ENCODE measurements at regions not wholly inside any gene's neighbourhood (a gene's known extent, or its start where the extent isn't known, plus 50 kb on each side); places are given as distances from the start of the nearest gene placed in this dataset.

DNA sequence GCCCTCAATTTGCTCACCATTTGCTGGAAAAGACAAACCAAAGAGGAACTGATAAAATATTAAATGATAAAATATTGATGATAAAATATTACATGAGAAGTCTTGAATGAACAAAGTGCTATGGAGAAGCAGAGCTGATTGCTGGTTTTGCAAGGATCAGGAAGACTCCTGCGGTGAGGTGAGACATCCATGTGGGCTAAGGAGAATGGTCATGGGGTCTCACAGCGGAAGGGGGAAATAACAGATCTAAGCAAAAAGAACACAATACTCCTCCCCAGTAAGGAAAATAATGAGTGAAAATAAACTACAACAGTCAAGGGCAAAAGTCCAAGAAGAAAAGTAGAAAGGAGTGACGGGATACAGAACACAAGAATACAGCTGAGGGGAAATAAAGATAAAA, 146.8 kb downstream of the LURAP1L start:
- H3K9me3 ChIP-seq (replicated peaks in 1 of 3) = no peaks in the 10 kb centered on the region
- H3K4me1 ChIP-seq (replicated peaks in 1 of 2) = no peaks in the 10 kb centered on the region
- H3K27ac ChIP-seq = no peak overlapping the region
- no peaks in the 10 kb centered on the region for H3K27me3 ChIP-seq
- DNase-seq = no peak
- H3K36me3 ChIP-seq (replicated peaks in 1 of 2) = no peaks in the 10 kb centered on the region
- TF ChIP-seq POLR2A (IDR thresholded peaks at IDR 0.05) = no peak
- TF ChIP-seq, protein P1, sequence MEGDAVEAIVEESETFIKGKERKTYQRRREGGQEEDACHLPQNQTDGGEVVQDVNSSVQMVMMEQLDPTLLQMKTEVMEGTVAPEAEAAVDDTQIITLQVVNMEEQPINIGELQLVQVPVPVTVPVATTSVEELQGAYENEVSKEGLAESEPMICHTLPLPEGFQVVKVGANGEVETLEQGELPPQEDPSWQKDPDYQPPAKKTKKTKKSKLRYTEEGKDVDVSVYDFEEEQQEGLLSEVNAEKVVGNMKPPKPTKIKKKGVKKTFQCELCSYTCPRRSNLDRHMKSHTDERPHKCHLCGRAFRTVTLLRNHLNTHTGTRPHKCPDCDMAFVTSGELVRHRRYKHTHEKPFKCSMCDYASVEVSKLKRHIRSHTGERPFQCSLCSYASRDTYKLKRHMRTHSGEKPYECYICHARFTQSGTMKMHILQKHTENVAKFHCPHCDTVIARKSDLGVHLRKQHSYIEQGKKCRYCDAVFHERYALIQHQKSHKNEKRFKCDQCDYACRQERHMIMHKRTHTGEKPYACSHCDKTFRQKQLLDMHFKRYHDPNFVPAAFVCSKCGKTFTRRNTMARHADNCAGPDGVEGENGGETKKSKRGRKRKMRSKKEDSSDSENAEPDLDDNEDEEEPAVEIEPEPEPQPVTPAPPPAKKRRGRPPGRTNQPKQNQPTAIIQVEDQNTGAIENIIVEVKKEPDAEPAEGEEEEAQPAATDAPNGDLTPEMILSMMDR (IDR thresholded peaks at IDR 0.05) = no peak
- 68 to 85% (median 79%) methylated on average over 3 of the region's 3 CpGs for WGBS, 4 donors
- no peak overlapping the region for H3K4me3 ChIP-seq
- intact Hi-C loops (cut with DNase I) = no loop called here

DNA sequence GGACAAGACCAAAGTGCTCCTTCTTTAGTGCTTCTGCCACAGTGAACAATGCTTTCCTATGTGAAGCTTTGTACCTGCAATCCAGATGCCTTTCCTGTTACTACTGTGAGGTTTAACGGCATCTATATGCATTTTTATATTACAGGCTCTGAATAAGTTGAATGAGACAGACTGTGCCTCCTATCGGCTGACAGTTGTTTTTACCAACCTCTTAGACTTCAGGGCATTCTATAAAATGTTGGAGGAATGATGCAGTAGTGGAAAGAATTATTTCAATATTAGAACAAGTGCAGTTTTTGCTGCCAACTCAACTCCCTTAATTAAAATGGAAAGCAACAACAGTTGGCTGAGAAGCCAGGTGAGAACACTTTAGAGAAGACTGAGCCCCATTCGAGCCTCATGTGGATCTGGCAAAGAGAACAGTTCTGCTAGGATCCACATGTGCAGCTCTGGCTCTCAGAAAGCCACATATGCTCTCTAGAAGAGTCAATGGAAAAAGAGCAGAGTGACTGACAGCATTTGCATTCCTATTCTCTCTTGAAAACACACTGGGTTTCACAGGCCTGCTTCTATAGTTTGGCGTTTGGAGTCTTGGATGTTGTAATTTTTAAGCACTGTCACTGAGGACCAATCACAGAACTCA, 147.5 kb downstream of the LURAP1L start:
- H3K36me3 ChIP-seq (replicated peaks in 1 of 2) = no peaks in the 10 kb centered on the region
- H3K4me1 ChIP-seq (replicated peaks in 1 of 2) = no peaks in the 10 kb centered on the region
- no peak overlapping the region for H3K4me3 ChIP-seq
- no peaks in the 10 kb centered on the region for H3K27me3 ChIP-seq
- intact Hi-C loops (cut with DNase I) = no loop called here
- no peak overlapping the region for H3K27ac ChIP-seq
- no peak for TF ChIP-seq POLR2A (IDR thresholded peaks at IDR 0.05)
- DNase-seq = no peak
- WGBS, 4 donors = 60 to 70% (median 64%) methylated on average over 4 of the region's 4 CpGs
- no peaks in the 10 kb centered on the region for H3K9me3 ChIP-seq (replicated peaks in 1 of 3)

DNA sequence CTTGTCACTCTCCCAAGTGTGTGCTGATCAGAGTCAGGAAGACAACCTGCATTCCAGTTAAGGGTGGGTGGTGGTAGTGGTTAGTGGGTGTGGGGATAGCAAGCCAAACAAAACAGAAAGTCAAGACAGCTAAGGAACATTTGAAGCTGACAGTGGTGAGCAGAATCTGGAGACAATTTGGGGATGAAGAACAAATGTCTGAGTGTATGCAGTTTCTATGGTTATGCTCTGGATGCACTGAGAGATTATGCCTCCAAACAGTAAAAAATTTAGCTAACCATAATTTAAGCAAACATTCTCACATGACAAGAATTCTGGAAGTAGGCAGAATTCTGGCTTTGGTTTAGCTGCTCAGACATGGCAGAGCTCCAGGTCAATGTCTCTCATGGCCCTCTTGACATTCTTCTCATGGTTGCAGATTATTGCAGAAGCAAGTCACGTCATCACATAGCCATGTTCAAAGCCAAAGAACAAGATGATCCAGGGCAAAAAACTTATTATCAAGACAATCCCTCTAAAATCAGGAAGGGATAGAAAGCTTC, 148.7 kb downstream of the LURAP1L start:
- Histone ChIP-seq H3K27me3 (no peaks in the 10 kb centered on the region), H3K27ac (peak overlapping the region in 1 of 5 donors; percentile 78), H3K36me3 (replicated peaks in 1 of 2) (no peaks in the 10 kb centered on the region), H3K4me1 (replicated peaks in 1 of 2) (no peaks in the 10 kb centered on the region), H3K4me3 (no peak overlapping the region), H3K9me3 (replicated peaks in 1 of 3) (no peaks in the 10 kb centered on the region)
- intact Hi-C loops (cut with DNase I) = no loop called here
- WGBS, 4 donors = 25 to 53% (median 36%) methylated on average over 1 of the region's 1 CpG
- peak in 6 of 7 donors; percentile 20 to 72 (median 29) for DNase-seq
- TF ChIP-seq, protein P1 (IDR thresholded peaks at IDR 0.05) = no peak
- no peak for TF ChIP-seq POLR2A (IDR thresholded peaks at IDR 0.05)

DNA sequence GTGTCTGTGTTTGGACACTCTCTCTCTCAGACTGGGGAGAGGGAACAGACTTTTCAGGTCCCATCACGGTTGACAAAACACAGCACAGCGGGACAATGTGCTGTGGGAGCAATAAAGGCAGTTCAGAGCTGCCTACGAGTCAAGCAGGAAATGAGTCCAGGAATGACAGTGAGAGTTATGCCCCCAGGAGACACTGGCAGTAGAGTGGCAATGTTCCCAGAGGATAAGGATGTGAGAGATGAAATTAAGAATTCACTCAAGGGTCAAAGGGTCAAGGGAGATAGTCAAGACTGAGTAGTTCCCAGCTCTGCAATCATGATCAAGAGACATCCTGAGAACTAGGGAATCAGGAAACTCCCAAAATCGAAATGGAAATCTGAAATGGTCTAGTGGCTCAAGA, 156.1 kb downstream of the LURAP1L start:
- no peaks in the 10 kb centered on the region for H3K27me3 ChIP-seq
- WGBS, 4 donors = 56 to 64% (median 60%) methylated on average over 4 of the region's 4 CpGs
- TF ChIP-seq, protein P1 (IDR thresholded peaks at IDR 0.05) = no peak
- TF ChIP-seq POLR2A (IDR thresholded peaks at IDR 0.05) = no peak
- no peak for DNase-seq
- intact Hi-C loops (cut with DNase I) = no loop called here
- H3K9me3 ChIP-seq (replicated peaks in 1 of 3) = no peaks in the 10 kb centered on the region
- H3K27ac ChIP-seq = no peak overlapping the region
- H3K36me3 ChIP-seq (replicated peaks in 1 of 2) = no peaks in the 10 kb centered on the region
- H3K4me3 ChIP-seq = no peak overlapping the region
- no peaks in the 10 kb centered on the region for H3K4me1 ChIP-seq (replicated peaks in 1 of 2)

DNA sequence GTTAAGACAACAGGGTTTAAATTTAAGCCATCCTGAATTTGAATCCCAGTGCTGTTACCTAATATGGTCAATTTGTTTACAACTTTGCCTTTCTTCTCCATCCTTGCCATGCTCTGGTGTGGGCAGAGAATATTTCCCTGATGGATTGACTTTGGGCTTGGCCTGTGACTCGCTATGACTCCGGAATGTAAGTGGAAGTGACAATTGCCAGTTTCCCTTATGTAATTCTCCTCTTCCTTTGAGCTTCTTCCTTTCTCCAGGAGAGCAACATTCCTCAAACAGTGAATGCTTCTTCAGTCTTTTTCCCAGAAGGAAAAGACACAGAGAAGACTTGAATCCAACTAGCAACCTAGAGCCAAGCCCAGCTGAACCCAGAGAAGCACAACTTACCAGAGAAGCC, 159.1 kb downstream of the LURAP1L start:
- intact Hi-C loops (cut with DNase I) = no loop called here

More for the DNA sequence above, 159.1 kb downstream of the LURAP1L start:
- Histone ChIP-seq H3K4me1 (replicated peaks in 1 of 2) (no peaks in the 10 kb centered on the region), H3K9me3 (replicated peaks in 1 of 3) (no peaks in the 10 kb centered on the region), H3K36me3 (replicated peaks in 1 of 2) (no peaks in the 10 kb centered on the region), H3K4me3 (no peak overlapping the region), H3K27me3 (no peaks in the 10 kb centered on the region), H3K27ac (no peak overlapping the region)
- DNase-seq = no peak
- WGBS, 4 donors = 72 to 78% (median 74%) methylated on average over 2 of the region's 2 CpGs
- TF ChIP-seq, protein P1 (IDR thresholded peaks at IDR 0.05) = no peak
- TF ChIP-seq POLR2A (IDR thresholded peaks at IDR 0.05) = no peak

All from adrenal gland (tissue), 9 donors.